IMR-90 (cell line): ENCODE measurements at regions not wholly inside any gene's neighbourhood (a gene's known extent, or its start where the extent isn't known, plus 50 kb on each side); places are given as distances from the start of the nearest gene placed in this dataset.

Source experiments
- ATAC-seq: fragments of 200-7000 bp; cut with Tn5 transposase; 2 replicates; pipeline ENCODE4 v1.9.1; 2020; ENCODE audit warnings: low read depth, mild to moderate bottlenecking, moderate library complexity
- BruUV-seq: library from RNA; stranded (reverse); fragments of 400-500 nt; replicated peaks from 2 replicates; lab custom pipeline; 2021; lab: Mats Ljungman, UMichigan
- CTCF ChIA-PET: fragments of 300-600 bp; formaldehyde crosslinking; extraction: SDS; loops from one replicate; lab custom pipeline; 2021; ENCODE audit warnings: antibody characterized with exemption; lab: Yijun Ruan, JAX
- POLR2A ChIA-PET: fragments of 300-600 bp; sonication (Branson Sonifier 250); formaldehyde crosslinking; loops from one replicate; lab custom pipeline; 2022; ENCODE audit warnings: antibody characterized with exemption; ENCODE audit not compliant: unreplicated experiment; lab: Charles Lee
- DNase-seq: peaks from one replicate; pipeline ENCODE4 v3.0.0; 2013
- H2AFZ ChIP-seq: replicated peaks from 2 replicates; pipeline ENCODE3; 2013; ENCODE audit warnings: low read length, mild to moderate bottlenecking; ENCODE audit not compliant: poor library complexity
- H2AK5ac ChIP-seq: 2 replicates; pipeline ENCODE4 v1.6.1; 2013; ENCODE audit warnings: low read depth, low read length, inconsistent platforms
- H2AK9ac ChIP-seq: replicated peaks from 2 replicates; pipeline ENCODE3; 2013; ENCODE audit warnings: mild to moderate bottlenecking, low read depth, low read length, moderate library complexity; ENCODE audit not compliant: poor library complexity
- H2BK120ac ChIP-seq: 2 replicates; pipeline ENCODE4 v1.6.1; 2013; ENCODE audit warnings: low read depth, low read length, inconsistent platforms
- H2BK15ac ChIP-seq: 3 replicates; pipeline ENCODE4 v1.6.1; 2013; ENCODE audit warnings: low read depth, low read length, inconsistent platforms
- H2BK20ac ChIP-seq: 2 replicates; pipeline ENCODE4 v1.6.1; 2013; ENCODE audit warnings: low read depth, mild to moderate bottlenecking, inconsistent platforms, low read length, moderate library complexity
- H2BK5ac ChIP-seq: 2 replicates; pipeline ENCODE4 v1.6.1; 2013; ENCODE audit warnings: mild to moderate bottlenecking, low read depth, low read length, inconsistent platforms; ENCODE audit not compliant: poor library complexity, severe bottlenecking
- H3K14ac ChIP-seq: replicated peaks from 2 replicates; pipeline ENCODE4 v1.6.1; 2013; ENCODE audit warnings: low read depth, low read length, inconsistent platforms
- H3K18ac ChIP-seq: 2 replicates; pipeline ENCODE4 v1.6.1; 2013; ENCODE audit warnings: low read depth, low read length, control low read depth
- H3K23ac ChIP-seq: 2 replicates; pipeline ENCODE4 v1.6.1; 2013; ENCODE audit warnings: low read depth, low read length, inconsistent platforms
- H3K27ac ChIP-seq: 2 replicates; pipeline ENCODE4 v1.5.1; 2013; ENCODE audit warnings: mild to moderate bottlenecking, control low read depth, low read length; ENCODE audit not compliant: insufficient read depth
- H3K27me3 ChIP-seq: 2 replicates; pipeline ENCODE4 v1.6.1; 2013; ENCODE audit warnings: low read length; ENCODE audit not compliant: control insufficient read depth, insufficient read depth
- H3K36me3 ChIP-seq: 2 replicates; pipeline ENCODE4 v1.6.1; 2013; ENCODE audit warnings: low read length, mixed read lengths; ENCODE audit not compliant: control insufficient read depth, insufficient read depth
- H3K4ac ChIP-seq: 2 replicates; pipeline ENCODE4 v1.6.1; 2013; ENCODE audit warnings: low read depth, low read length, inconsistent platforms
- H3K4me1 ChIP-seq: 2 replicates; pipeline ENCODE4 v1.6.1; 2013; ENCODE audit warnings: low read length, mixed read lengths; ENCODE audit not compliant: control insufficient read depth, insufficient read depth
- H3K4me2 ChIP-seq: 2 replicates; pipeline ENCODE4 v1.6.1; 2013; ENCODE audit warnings: low read depth, mild to moderate bottlenecking, control low read depth, low read length, moderate library complexity
- H3K4me3 ChIP-seq: 2 replicates; pipeline ENCODE4 v1.5.1; 2013; ENCODE audit warnings: low read depth, mild to moderate bottlenecking, control low read depth, low read length, moderate library complexity; ENCODE audit not compliant: insufficient read depth
- H3K56ac ChIP-seq: 2 replicates; pipeline ENCODE4 v1.6.1; 2013; ENCODE audit warnings: low read length, inconsistent platforms; ENCODE audit not compliant: insufficient read depth; ENCODE audit errors: extremely low read depth
- H3K79me1 ChIP-seq, 2 experiments: 2 replicates each; pipeline ENCODE4 v1.6.1; 2013; ENCODE audit warnings: low read length in 2 of 2, inconsistent platforms in 1 of 2, low read depth in 1 of 2
- H3K9ac ChIP-seq: 2 replicates; pipeline ENCODE4 v1.6.1; 2013; ENCODE audit warnings: low read depth, low read length, control low read depth
- H3K9me1 ChIP-seq: 2 replicates; pipeline ENCODE4 v1.6.1; 2013; ENCODE audit warnings: low read length, inconsistent platforms; ENCODE audit not compliant: insufficient read depth
- H3K9me3 ChIP-seq: 2 replicates; pipeline ENCODE4 v1.6.1; 2013; ENCODE audit warnings: low read length; ENCODE audit not compliant: control insufficient read depth, insufficient read depth
- H4K20me1 ChIP-seq: 2 replicates; pipeline ENCODE4 v1.6.1; 2013; ENCODE audit warnings: low read length, inconsistent platforms; ENCODE audit not compliant: insufficient read depth
- H4K5ac ChIP-seq: 2 replicates; pipeline ENCODE4 v1.6.1; 2013; ENCODE audit warnings: mild to moderate bottlenecking, low read depth, low read length, control low read depth
- H4K8ac ChIP-seq, 2 experiments: 2 replicates each; pipeline ENCODE4 v1.6.1; 2013; ENCODE audit warnings: low read depth in 2 of 2, low read length in 2 of 2, control low read depth in 1 of 2, inconsistent platforms in 1 of 2
- H4K91ac ChIP-seq: 2 replicates; pipeline ENCODE4 v1.6.1; 2013; ENCODE audit warnings: low read depth, low read length, inconsistent platforms; ENCODE audit not compliant: insufficient read depth
- BHLHE40 ChIP-seq: fragments of 150-350 bp; IDR thresholded peaks from 2 replicates; pipeline ENCODE4 v1.6.1; 2016; ENCODE audit warnings: mild to moderate bottlenecking, low read depth, low read length
- CEBPB ChIP-seq: IDR thresholded peaks from 2 replicates; pipeline ENCODE4 v1.6.1; 2012; ENCODE audit warnings: low read depth, low read length, improper control_type of control experiment
- CHD1 ChIP-seq: IDR thresholded peaks from 2 replicates; pipeline ENCODE4 v1.6.1; 2012; ENCODE audit warnings: low read depth, low read length, improper control_type of control experiment
- CTCF ChIP-seq: conservative IDR thresholded peaks from 2 replicates; pipeline ENCODE4 v1.5.1; 2012; ENCODE audit warnings: mild to moderate bottlenecking, low read depth, low read length, improper control_type of control experiment
- ELK1 ChIP-seq: fragments of 150-350 bp; IDR thresholded peaks from 2 replicates; pipeline ENCODE4 v1.6.1; 2016; ENCODE audit warnings: low read depth, mild to moderate bottlenecking, low read length, moderate library complexity, borderline replicate concordance
- FOS ChIP-seq: fragments of 150-350 bp; IDR thresholded peaks from 2 replicates; pipeline ENCODE4 v1.6.1; 2016; ENCODE audit warnings: low read depth, low read length
- MAZ ChIP-seq: IDR thresholded peaks from 2 replicates; pipeline ENCODE4 v1.6.1; 2012; ENCODE audit warnings: low read depth, mild to moderate bottlenecking, low read length, improper control_type of control experiment, moderate library complexity, borderline replicate concordance
- MXI1 ChIP-seq: IDR thresholded peaks from 2 replicates; pipeline ENCODE4 v1.6.1; 2012; ENCODE audit warnings: low read depth, mild to moderate bottlenecking, low read length, moderate library complexity, borderline replicate concordance
- NFE2L2 ChIP-seq: fragments of 150-350 bp; IDR thresholded peaks from 2 replicates; pipeline ENCODE4 v1.6.1; 2016; ENCODE audit warnings: low read depth, mild to moderate bottlenecking, low read length
- POLR2A ChIP-seq: IDR thresholded peaks from 2 replicates; pipeline ENCODE4 v1.6.1; 2012; ENCODE audit warnings: mild to moderate bottlenecking, low read depth, low read length
- RCOR1 ChIP-seq: IDR thresholded peaks from 2 replicates; pipeline ENCODE4 v1.6.1; 2012; ENCODE audit warnings: mild to moderate bottlenecking, low read length, improper control_type of control experiment; ENCODE audit not compliant: insufficient replicate concordance
- RFX5 ChIP-seq: IDR thresholded peaks from 2 replicates; pipeline ENCODE4 v1.8.0; 2012; ENCODE audit warnings: low read depth, mild to moderate bottlenecking, low read length, moderate library complexity
- SMC3 ChIP-seq: fragments of 150-350 bp; IDR thresholded peaks from 2 replicates; pipeline ENCODE4 v1.6.1; 2016; ENCODE audit warnings: low read depth, mild to moderate bottlenecking, antibody characterized with exemption, low read length, moderate library complexity
- USF2 ChIP-seq: fragments of 150-350 bp; IDR thresholded peaks from 2 replicates; pipeline ENCODE4 v1.6.1; 2017; ENCODE audit warnings: mild to moderate bottlenecking, antibody characterized with exemption, low read length, low read depth
- WGBS, 2 experiments: methylation state at CpG; one replicate each; pipeline versions ENCODE4 v1.1.5 to v1.1.7; 2013; ENCODE audit warnings: missing lambda C conversion rate in 2 of 2; ENCODE audit not compliant: insufficient read length in 1 of 2; ENCODE audit errors: extremely low coverage in 2 of 2; 5-methylcytosine and 5-hydroxymethylcytosine counted together
- dilution Hi-C: fragments of 300-500 bp; cut with HindIII; formaldehyde crosslinking; loops from one replicate; pipeline ENCODE4 v1.14.3; 2018; ENCODE audit warnings: low sequenced_read_pairs; ENCODE audit not compliant: unreplicated experiment
- in situ Hi-C: fragments of 300-500 bp; cut with MboI; formaldehyde crosslinking; loops from 3 replicates; pipeline ENCODE4 v1.14.3; 2019; ENCODE audit warnings: low sequenced_read_pairs, inconsistent platforms, mixed read lengths
- intact Hi-C: fragments of 100-400 bp; cut with micrococcal nuclease; formaldehyde crosslinking; loops from 2 replicates; pipeline ENCODE4 v1.10.0; 2022

- intact Hi-C loops, result no loop called here
- no peak overlapping the region for H2BK20ac ChIP-seq
- no peak overlapping the region for H3K23ac ChIP-seq
- H3K14ac ChIP-seq, result no peak overlapping the region
- no peaks in the 10 kb centered on the region for H3K27me3 ChIP-seq
- H4K8ac ChIP-seq, result no peak overlapping the region
- H3K9me3 ChIP-seq, result no peaks in the 10 kb centered on the region
- no peak overlapping the region for H3K9ac ChIP-seq
- no peak for DNase-seq
- H2BK120ac ChIP-seq, result no peak overlapping the region
- POLR2A ChIA-PET, result no interaction called here
- no peak overlapping the region for H3K18ac ChIP-seq
- no peak overlapping the region for H2AFZ ChIP-seq
- dilution Hi-C loops, result no loop called here
- H4K20me1 ChIP-seq, result 0 out of 2 replicates have a peak, but pooled peaks cover 9% of the 10 kb centered on the region
- H4K5ac ChIP-seq, result no peak overlapping the region
- peaks cover 53% of the 10 kb centered on the region for H3K36me3 ChIP-seq
- H2BK5ac ChIP-seq, result no peak overlapping the region
- H3K9me1 ChIP-seq, result peaks cover 17% of the 10 kb centered on the region; the same call in 1 of the 2 replicates
- ATAC-seq, result no peak
- H3K4ac ChIP-seq, result no peak overlapping the region
- peaks cover 41 to 66% of the 10 kb centered on the region in 2 experiments for H3K79me1 ChIP-seq
- in situ Hi-C loops, result no loop called here
- H4K91ac ChIP-seq, result no peak overlapping the region
- 100% methylated on average over 2 of the region's 4 CpGs; no CpG with 5 or more reads in 1 of the 2 experiments for WGBS, 2 experiments
- TF ChIP-seq SMC3, result no peak
- TF ChIP-seq ELK1, result no peak
- no peak for TF ChIP-seq MXI1
- no peak for TF ChIP-seq USF2
- no peak for TF ChIP-seq POLR2A
- TF ChIP-seq BHLHE40, result no peak
- no peak for TF ChIP-seq CTCF
- no peak for TF ChIP-seq RCOR1
- TF ChIP-seq RFX5, result no peak
- no peak for TF ChIP-seq MAZ
- TF ChIP-seq FOS, result no peak
- TF ChIP-seq CEBPB, result no peak
- TF ChIP-seq NFE2L2, result no peak
- no peak for TF ChIP-seq CHD1
- H2BK15ac ChIP-seq, result no peak overlapping the region
- H3K4me2 ChIP-seq, result no peak overlapping the region
- no peak overlapping the region for H2AK9ac ChIP-seq
- H3K4me1 ChIP-seq, result no peaks in the 10 kb centered on the region
- CTCF ChIA-PET, result no interaction called here
- BruUV-seq, result no TSS peak
- H3K27ac ChIP-seq, result no peak overlapping the region
- no peak overlapping the region for H3K4me3 ChIP-seq
- no peak overlapping the region for H3K56ac ChIP-seq
- H2AK5ac ChIP-seq, result no peak overlapping the region
Observed at GRCh38 chr20:19956976-19957375, 60.2 kb upstream of the NAA20 start.
